Natural killer cell (primary cell): ENCODE measurements at regions not wholly inside any gene's neighbourhood (a gene's known extent, or its start where the extent isn't known, plus 50 kb on each side); places are given as distances from the start of the nearest gene placed in this dataset.
A peak's percentile ranks its signal among the peaks of the same experiment; 100 is the strongest.

ENCODE experiments used
- ATAC-seq, 3 donors: fragments of 150-1000 bp in 2 of 3; fragments of 200-7000 bp in 1 of 3; cut with Tn5 transposase; 1 replicate in 1 of 3; 2 replicates in 2 of 3; pipeline ENCODE4 v1.10.0; 2021; ENCODE audit warnings: mild to moderate bottlenecking in 2 of 3, moderate library complexity in 2 of 3
- DNase-seq, 2 donors: peaks; one replicate each; pipeline versions ENCODE4 v3.0.0 to v3.0.0-alpha.2; 2013 to 2021; ENCODE audit warnings: mixed read lengths in 1 of 2
- H3K27ac ChIP-seq: one replicate; pipeline ENCODE4 v1.5.1; 2013; ENCODE audit warnings: mild to moderate bottlenecking, low read length
- H3K27me3 ChIP-seq: one replicate; pipeline ENCODE4 v1.6.1; 2013; ENCODE audit warnings: low read length; ENCODE audit not compliant: control insufficient read depth, insufficient read depth
- H3K36me3 ChIP-seq: one replicate; pipeline ENCODE4 v1.6.1; 2013; ENCODE audit warnings: low read length; ENCODE audit not compliant: control insufficient read depth, insufficient read depth
- H3K4me1 ChIP-seq: one replicate; pipeline ENCODE4 v1.6.1; 2013; ENCODE audit warnings: low read length; ENCODE audit not compliant: control insufficient read depth, insufficient read depth
- H3K4me3 ChIP-seq: one replicate; pipeline ENCODE4 v1.5.1; 2013; ENCODE audit warnings: low read length
- H3K9me3 ChIP-seq: one replicate; pipeline ENCODE4 v1.6.1; 2013; ENCODE audit warnings: low read length; ENCODE audit not compliant: control insufficient read depth, insufficient read depth
- H3K27ac Mint-ChIP-seq, 2 donors: one replicate each; pipeline ENCODE4 v1.8.0; 2022; ENCODE audit warnings: mild to moderate bottlenecking in 2 of 2, mixed read lengths in 2 of 2, moderate library complexity in 1 of 2
- H3K27me3 Mint-ChIP-seq, 2 donors: one replicate each; pipeline ENCODE4 v1.8.0; 2022; ENCODE audit warnings: low read depth in 2 of 2, mixed read lengths in 2 of 2
- H3K36me3 Mint-ChIP-seq: one replicate; pipeline ENCODE4 v1.8.0; 2022; ENCODE audit warnings: mixed read lengths
- H3K4me1 Mint-ChIP-seq, 2 donors: one replicate each; pipeline ENCODE4 v1.8.0; 2022; ENCODE audit warnings: mixed read lengths in 2 of 2
- H3K4me3 Mint-ChIP-seq: one replicate; pipeline ENCODE4 v1.8.0; 2022; ENCODE audit warnings: mild to moderate bottlenecking, moderate library complexity, mixed read lengths
- H3K9me3 Mint-ChIP-seq, 2 donors: one replicate each; pipeline ENCODE4 v1.8.0; 2022; ENCODE audit warnings: mixed read lengths in 2 of 2
- WGBS: methylation state at CpG from one replicate; pipeline ENCODE4 v1.1.7; 2013; ENCODE audit warnings: missing lambda C conversion rate; ENCODE audit not compliant: insufficient coverage; 5-methylcytosine and 5-hydroxymethylcytosine counted together
- intact Hi-C: fragments of 100-400 bp; cut with micrococcal nuclease; formaldehyde crosslinking; loops from one replicate; pipeline ENCODE4 v1.14.2; 2022
- TF ChIP-seq, protein P1 (sequence below): fragments of 200-600 bp; IDR thresholded peaks from one replicate; pipeline ENCODE4 v1.8.0; 2022; ENCODE audit warnings: antibody characterized with exemption

DNA sequence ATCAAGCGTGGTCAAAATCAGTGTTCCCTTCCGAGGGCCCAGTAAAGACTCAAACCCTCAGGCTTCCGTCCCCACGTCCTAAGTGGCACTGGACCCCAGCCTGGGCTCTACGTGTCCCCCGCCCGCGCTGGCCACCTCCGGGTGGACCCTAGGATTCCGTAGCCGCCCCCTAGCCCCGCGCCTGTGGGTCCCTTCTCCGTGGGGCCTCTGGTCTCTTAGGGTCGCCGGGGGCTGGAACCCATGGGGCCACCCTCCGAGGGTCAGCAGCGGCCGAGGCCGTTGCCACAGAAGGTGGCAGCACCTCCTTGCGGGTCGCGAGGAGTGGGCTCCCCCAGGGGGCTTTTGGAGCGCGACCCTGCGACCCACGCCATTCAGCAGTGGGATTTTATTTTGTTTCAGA, 170.5 kb upstream of the EEPD1 start:
- intact Hi-C loops = no loop called here

DNA sequence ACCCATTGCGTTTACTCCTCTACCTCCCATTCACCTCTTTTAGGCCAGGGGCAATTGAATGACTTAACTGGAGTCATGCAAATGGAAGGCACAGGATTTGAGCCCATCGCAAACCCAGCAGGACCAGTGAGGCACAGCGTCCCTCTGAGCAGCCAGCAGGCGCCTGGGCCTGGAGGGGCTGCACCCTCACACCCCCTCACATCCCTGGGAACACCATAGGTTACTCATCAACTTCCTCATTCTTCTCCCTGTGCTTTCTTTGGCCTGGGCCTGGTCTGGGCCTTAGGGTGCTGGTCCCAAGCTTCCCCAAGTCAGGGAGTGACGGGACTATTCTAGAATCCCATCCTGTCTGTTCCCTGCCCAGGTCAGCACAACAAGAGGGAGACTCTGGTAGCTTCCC, 169.4 kb upstream of the EEPD1 start:
- TF ChIP-seq, protein P1, sequence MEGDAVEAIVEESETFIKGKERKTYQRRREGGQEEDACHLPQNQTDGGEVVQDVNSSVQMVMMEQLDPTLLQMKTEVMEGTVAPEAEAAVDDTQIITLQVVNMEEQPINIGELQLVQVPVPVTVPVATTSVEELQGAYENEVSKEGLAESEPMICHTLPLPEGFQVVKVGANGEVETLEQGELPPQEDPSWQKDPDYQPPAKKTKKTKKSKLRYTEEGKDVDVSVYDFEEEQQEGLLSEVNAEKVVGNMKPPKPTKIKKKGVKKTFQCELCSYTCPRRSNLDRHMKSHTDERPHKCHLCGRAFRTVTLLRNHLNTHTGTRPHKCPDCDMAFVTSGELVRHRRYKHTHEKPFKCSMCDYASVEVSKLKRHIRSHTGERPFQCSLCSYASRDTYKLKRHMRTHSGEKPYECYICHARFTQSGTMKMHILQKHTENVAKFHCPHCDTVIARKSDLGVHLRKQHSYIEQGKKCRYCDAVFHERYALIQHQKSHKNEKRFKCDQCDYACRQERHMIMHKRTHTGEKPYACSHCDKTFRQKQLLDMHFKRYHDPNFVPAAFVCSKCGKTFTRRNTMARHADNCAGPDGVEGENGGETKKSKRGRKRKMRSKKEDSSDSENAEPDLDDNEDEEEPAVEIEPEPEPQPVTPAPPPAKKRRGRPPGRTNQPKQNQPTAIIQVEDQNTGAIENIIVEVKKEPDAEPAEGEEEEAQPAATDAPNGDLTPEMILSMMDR = no peak
- no peak overlapping the region for H3K27ac Mint-ChIP-seq
- Histone ChIP-seq H3K27me3 (no peaks in the 10 kb centered on the region), H3K27ac (no peak overlapping the region), H3K4me3 (no peak overlapping the region), H3K9me3 (no peaks in the 10 kb centered on the region), H3K4me1 (no peaks in the 10 kb centered on the region), H3K36me3 (no peaks in the 10 kb centered on the region)
- H3K9me3 Mint-ChIP-seq = no peaks in the 10 kb centered on the region
- ATAC-seq = no peak
- 91% methylated on average over 5 of the region's 5 CpGs for WGBS
- DNase-seq = no peak
- H3K4me3 Mint-ChIP-seq = no peak overlapping the region
- H3K27me3 Mint-ChIP-seq = peaks cover 0 to 6% of the 10 kb centered on the region in 2 donors
- H3K4me1 Mint-ChIP-seq = no peaks in the 10 kb centered on the region
- no peaks in the 10 kb centered on the region for H3K36me3 Mint-ChIP-seq
- intact Hi-C loops = no loop called here

More for the DNA sequence above, 170.5 kb upstream of the EEPD1 start:
- Histone ChIP-seq H3K36me3 (no peaks in the 10 kb centered on the region), H3K9me3 (no peaks in the 10 kb centered on the region), H3K4me1 (no peaks in the 10 kb centered on the region), H3K4me3 (no peak overlapping the region), H3K27me3 (no peaks in the 10 kb centered on the region), H3K27ac (no peak overlapping the region)
- Mint-ChIP-seq H3K4me3 (no peak overlapping the region), H3K9me3 (no peaks in the 10 kb centered on the region), H3K27me3 (peaks cover 0 to 6% of the 10 kb centered on the region in 2 donors), H3K27ac (no peak overlapping the region), H3K36me3 (no peaks in the 10 kb centered on the region), H3K4me1 (no peaks in the 10 kb centered on the region)
- TF ChIP-seq, protein P1 = no peak
- WGBS = 94% methylated on average over 27 of the region's 27 CpGs
- ATAC-seq = no peak
- DNase-seq = no peak

DNA sequence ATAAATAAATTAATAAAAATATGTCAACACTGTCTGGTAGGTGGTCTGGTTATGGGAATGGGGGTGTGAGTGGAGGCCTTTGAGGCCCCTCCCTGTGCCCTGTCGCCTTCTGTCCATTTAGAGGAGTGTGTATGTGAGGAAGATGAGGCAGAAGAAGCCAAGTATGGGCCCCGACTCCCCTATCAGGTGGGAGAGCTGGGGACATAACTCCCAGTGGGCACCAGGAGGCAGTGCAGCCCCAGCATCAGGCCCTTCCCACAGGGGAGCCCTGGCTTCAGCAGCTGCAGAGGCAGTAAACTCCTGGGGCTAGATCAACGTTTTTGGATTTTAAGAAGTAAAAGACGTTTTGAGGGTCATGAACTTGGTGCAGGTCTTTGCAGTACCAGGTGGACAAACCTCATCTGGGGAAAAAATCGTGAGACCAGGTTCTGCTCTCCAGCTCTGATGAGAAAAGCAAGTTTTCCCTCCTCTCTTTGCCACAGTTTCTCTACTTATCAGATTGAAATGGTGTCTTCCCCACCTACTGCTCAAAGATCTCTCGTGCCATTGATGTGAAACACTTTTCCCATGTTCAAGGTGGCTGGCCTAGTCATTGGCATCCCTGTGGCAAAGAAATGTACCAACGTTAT, 167.8 kb upstream of the EEPD1 start:
- 24% methylated on average over 7 of the region's 7 CpGs for WGBS
- H3K36me3 Mint-ChIP-seq = no peaks in the 10 kb centered on the region
- no peak overlapping the region for H3K27ac ChIP-seq
- H3K9me3 Mint-ChIP-seq = no peaks in the 10 kb centered on the region
- no peaks in the 10 kb centered on the region for H3K4me1 ChIP-seq
- intact Hi-C loops = loop anchor here (1.0 kb wide), 1 partner anchor 306 kb away; no protein-coding TSS in a partner anchor
- H3K27me3 ChIP-seq = no peaks in the 10 kb centered on the region
- no peak overlapping the region for H3K4me3 ChIP-seq
- no peaks in the 10 kb centered on the region for H3K36me3 ChIP-seq
- H3K9me3 ChIP-seq = no peaks in the 10 kb centered on the region
- TF ChIP-seq, protein P1 = peak; percentile 62
- ATAC-seq (peak; percentile 78 to 94 (median 81)), DNase-seq (peak; percentile 41 to 88)
- H3K27ac Mint-ChIP-seq = no peak overlapping the region
- H3K4me1 Mint-ChIP-seq = no peaks in the 10 kb centered on the region
- H3K27me3 Mint-ChIP-seq = peaks cover 0 to 3% of the 10 kb centered on the region in 2 donors
- no peak overlapping the region for H3K4me3 Mint-ChIP-seq

DNA sequence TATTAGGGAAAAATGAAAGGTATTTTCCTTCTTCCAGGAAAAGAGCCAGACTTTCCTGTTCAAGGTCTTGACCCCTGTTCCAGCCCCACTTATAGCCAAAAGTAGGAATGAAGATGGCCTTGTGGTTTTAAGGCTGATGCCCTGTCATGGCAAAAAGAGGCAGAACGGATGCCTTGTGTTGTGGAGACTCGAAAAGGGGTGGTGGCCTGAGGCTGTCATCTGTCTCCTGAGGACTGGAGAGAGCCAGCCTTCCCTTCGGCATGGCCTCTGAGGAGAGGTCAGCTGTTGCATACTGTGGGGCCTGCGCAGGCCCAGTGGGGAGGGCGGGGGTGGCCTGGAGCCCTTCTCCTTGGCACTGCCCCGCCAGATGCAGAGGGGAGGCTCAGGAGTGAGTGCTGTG, 166.0 kb upstream of the EEPD1 start:
- H3K9me3 ChIP-seq = no peaks in the 10 kb centered on the region
- no peak overlapping the region for H3K27ac ChIP-seq
- TF ChIP-seq, protein P1 = no peak
- Mint-ChIP-seq H3K9me3 (no peaks in the 10 kb centered on the region), H3K4me1 (no peaks in the 10 kb centered on the region), H3K27ac (no peak overlapping the region), H3K36me3 (no peaks in the 10 kb centered on the region), H3K4me3 (no peak overlapping the region), H3K27me3 (no peaks in the 10 kb centered on the region)
- H3K4me1 ChIP-seq = no peaks in the 10 kb centered on the region
- ATAC-seq (no peak), DNase-seq (no peak)
- 88% methylated on average over 6 of the region's 6 CpGs for WGBS
- intact Hi-C loops = no loop called here
- H3K4me3 ChIP-seq = no peak overlapping the region
- no peaks in the 10 kb centered on the region for H3K36me3 ChIP-seq
- H3K27me3 ChIP-seq = no peaks in the 10 kb centered on the region
